DOHH2 (cell line): ENCODE measurements at regions not wholly inside any gene's neighbourhood (a gene's known extent, or its start where the extent isn't known, plus 50 kb on each side); places are given as distances from the start of the nearest gene placed in this dataset.

ENCODE experiments used
- H3F3A ChIP-seq: fragments of 200-600 bp; sonication (generic), shearing (Covaris generic); 2 replicates; pipeline ENCODE4 v1.6.0; 2016; ENCODE audit warnings: antibody characterized with exemption, mild to moderate bottlenecking; ENCODE audit not compliant: control insufficient read depth, insufficient read depth
- H3K27ac ChIP-seq: fragments of 200-600 bp; sonication (generic); 2 replicates; pipeline ENCODE4 v1.5.1; 2014; ENCODE audit warnings: low read depth, mild to moderate bottlenecking, low read length, moderate library complexity
- H3K27me3 ChIP-seq: fragments of 200-600 bp; sonication (generic); 2 replicates; pipeline ENCODE4 v1.6.1; 2014; ENCODE audit warnings: mild to moderate bottlenecking, low read length, mixed read lengths; ENCODE audit not compliant: control insufficient read depth
- H3K36me3 ChIP-seq: fragments of 200-600 bp; sonication (generic); 2 replicates; pipeline ENCODE4 v1.6.1; 2014; ENCODE audit warnings: mild to moderate bottlenecking, low read length, moderate library complexity, mixed read lengths; ENCODE audit not compliant: control insufficient read depth
- H3K4me1 ChIP-seq: fragments of 200-600 bp; sonication (generic); 2 replicates; pipeline ENCODE4 v1.6.1; 2014; ENCODE audit warnings: mild to moderate bottlenecking, low read length, mixed read lengths; ENCODE audit not compliant: control insufficient read depth
- H3K4me2 ChIP-seq: fragments of 200-600 bp; sonication (generic); 2 replicates; pipeline ENCODE4 v1.6.0; 2014; ENCODE audit warnings: mild to moderate bottlenecking, low read length, moderate library complexity
- H3K4me3 ChIP-seq: fragments of 200-600 bp; sonication (generic); 2 replicates; pipeline ENCODE4 v1.5.1; 2014; ENCODE audit warnings: mild to moderate bottlenecking, low read length, mixed read lengths
- H3K79me2 ChIP-seq: fragments of 200-600 bp; sonication (generic); 2 replicates; pipeline ENCODE4 v1.6.1; 2014; ENCODE audit warnings: mild to moderate bottlenecking, low read length, mixed read lengths; ENCODE audit not compliant: control insufficient read depth
- H3K9me2 ChIP-seq: fragments of 200-600 bp; sonication (generic); replicated peaks from 2 replicates; pipeline ENCODE4 v1.6.1; 2014; ENCODE audit warnings: mild to moderate bottlenecking, low read length, mixed read lengths; ENCODE audit not compliant: control insufficient read depth
- H3K9me3 ChIP-seq: fragments of 200-600 bp; sonication (generic); 2 replicates; pipeline ENCODE4 v1.6.1; 2014; ENCODE audit warnings: antibody characterized with exemption, low read length, mixed read lengths; ENCODE audit not compliant: control insufficient read depth, insufficient read depth
- H4K20me1 ChIP-seq: fragments of 200-600 bp; sonication (generic); 2 replicates; pipeline ENCODE4 v1.6.0; 2014; ENCODE audit warnings: low read depth, mild to moderate bottlenecking, antibody characterized with exemption, low read length, moderate library complexity; ENCODE audit not compliant: control insufficient read depth, insufficient read depth
- EZH2phosphoT487 ChIP-seq: fragments of 200-600 bp; sonication (generic); IDR thresholded peaks from 2 replicates; pipeline ENCODE4 v1.6.1; 2017; ENCODE audit warnings: borderline replicate concordance, mild to moderate bottlenecking, antibody characterized with exemption, low read length, moderate library complexity, mixed read lengths
- TF ChIP-seq, protein P1 (sequence below): fragments of 200-600 bp; sonication (generic); IDR thresholded peaks from one replicate; pipeline ENCODE4 v1.5.1; 2014; ENCODE audit warnings: antibody characterized with exemption, mild to moderate bottlenecking, low read depth, low read length; ENCODE audit not compliant: poor library complexity, severe bottlenecking

- Histone ChIP-seq H4K20me1 (no peaks in the 10 kb centered on the region), H3K27ac (no peak overlapping the region), H3K9me3 (no peaks in the 10 kb centered on the region), H3K27me3 (no peaks in the 10 kb centered on the region), H3K9me2 (no peaks in the 10 kb centered on the region), H3K36me3 (no peaks in the 10 kb centered on the region), H3K4me1 (no peaks in the 10 kb centered on the region), H3K79me2 (no peaks in the 10 kb centered on the region), H3K4me2 (no peak overlapping the region), H3F3A (no peaks in the 10 kb centered on the region), H3K4me3 (no peak overlapping the region)
- TF ChIP-seq, protein P1, sequence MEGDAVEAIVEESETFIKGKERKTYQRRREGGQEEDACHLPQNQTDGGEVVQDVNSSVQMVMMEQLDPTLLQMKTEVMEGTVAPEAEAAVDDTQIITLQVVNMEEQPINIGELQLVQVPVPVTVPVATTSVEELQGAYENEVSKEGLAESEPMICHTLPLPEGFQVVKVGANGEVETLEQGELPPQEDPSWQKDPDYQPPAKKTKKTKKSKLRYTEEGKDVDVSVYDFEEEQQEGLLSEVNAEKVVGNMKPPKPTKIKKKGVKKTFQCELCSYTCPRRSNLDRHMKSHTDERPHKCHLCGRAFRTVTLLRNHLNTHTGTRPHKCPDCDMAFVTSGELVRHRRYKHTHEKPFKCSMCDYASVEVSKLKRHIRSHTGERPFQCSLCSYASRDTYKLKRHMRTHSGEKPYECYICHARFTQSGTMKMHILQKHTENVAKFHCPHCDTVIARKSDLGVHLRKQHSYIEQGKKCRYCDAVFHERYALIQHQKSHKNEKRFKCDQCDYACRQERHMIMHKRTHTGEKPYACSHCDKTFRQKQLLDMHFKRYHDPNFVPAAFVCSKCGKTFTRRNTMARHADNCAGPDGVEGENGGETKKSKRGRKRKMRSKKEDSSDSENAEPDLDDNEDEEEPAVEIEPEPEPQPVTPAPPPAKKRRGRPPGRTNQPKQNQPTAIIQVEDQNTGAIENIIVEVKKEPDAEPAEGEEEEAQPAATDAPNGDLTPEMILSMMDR = no peak
- no peak for TF ChIP-seq EZH2phosphoT487
These were observed 229.9 kb upstream of the SDK2 start for GRCh38 chr17:73874008-73874720.

DNA sequence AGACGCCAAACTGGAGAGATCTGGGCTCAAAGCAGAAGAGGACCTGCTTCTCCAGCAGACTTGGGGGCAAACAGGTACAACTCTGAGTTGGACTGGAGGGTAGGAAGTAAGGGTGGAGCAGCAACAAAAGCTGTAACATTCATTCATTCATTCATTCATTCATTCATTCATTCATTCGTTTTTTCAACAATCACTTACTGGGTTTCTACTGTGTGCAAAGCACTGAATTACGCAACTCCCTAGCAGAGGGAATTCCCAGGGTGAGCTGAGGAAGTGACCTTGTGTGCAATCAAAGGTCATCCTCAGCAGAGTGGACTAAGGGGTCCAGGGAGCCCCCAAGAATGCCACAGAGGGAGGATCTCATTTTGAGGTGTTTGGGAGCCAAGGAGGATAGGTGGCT lies 231.1 kb upstream of the SDK2 start:
- no peak overlapping the region for H3K4me2 ChIP-seq
- no peaks in the 10 kb centered on the region for H3K4me1 ChIP-seq
- no peaks in the 10 kb centered on the region for H4K20me1 ChIP-seq
- H3K4me3 ChIP-seq = no peak overlapping the region
- no peaks in the 10 kb centered on the region for H3K9me2 ChIP-seq
- H3K79me2 ChIP-seq = no peaks in the 10 kb centered on the region
- no peak overlapping the region for H3K27ac ChIP-seq
- TF ChIP-seq, protein P1 = no peak
- TF ChIP-seq EZH2phosphoT487 = no peak
- H3K27me3 ChIP-seq = no peaks in the 10 kb centered on the region
- H3K36me3 ChIP-seq = no peaks in the 10 kb centered on the region
- no peaks in the 10 kb centered on the region for H3K9me3 ChIP-seq
- H3F3A ChIP-seq = no peaks in the 10 kb centered on the region

- H3K9me2 ChIP-seq = no peaks in the 10 kb centered on the region
- H3K4me2 ChIP-seq = no peak overlapping the region
- no peaks in the 10 kb centered on the region for H4K20me1 ChIP-seq
- no peaks in the 10 kb centered on the region for H3K9me3 ChIP-seq
- H3K27ac ChIP-seq = no peak overlapping the region
- H3K4me1 ChIP-seq = no peaks in the 10 kb centered on the region
- TF ChIP-seq, protein P1 = no peak
- TF ChIP-seq EZH2phosphoT487 = no peak
- H3K4me3 ChIP-seq = no peak overlapping the region
- no peaks in the 10 kb centered on the region for H3K79me2 ChIP-seq
- no peaks in the 10 kb centered on the region for H3F3A ChIP-seq
- H3K36me3 ChIP-seq = no peaks in the 10 kb centered on the region
- H3K27me3 ChIP-seq = no peaks in the 10 kb centered on the region
These were observed 233.7 kb upstream of the SDK2 start for GRCh38 chr17:73877962-73878361.
